NB4 (cell line): ENCODE measurements at regions not wholly inside any gene's neighbourhood (a gene's known extent, or its start where the extent isn't known, plus 50 kb on each side); places are given as distances from the start of the nearest gene placed in this dataset.

Source experiments
- CTCF ChIP-seq: IDR thresholded peaks from one replicate; pipeline ENCODE4 v1.5.1; 2012; ENCODE audit warnings: low read depth, low read length
- POLR2A ChIP-seq: IDR thresholded peaks from 2 replicates; pipeline ENCODE4 v1.6.1; 2011; ENCODE audit warnings: mild to moderate bottlenecking; ENCODE audit not compliant: insufficient read length; ENCODE audit errors: extremely low read depth

GRCh38 chr20:60485012-60485760 is 527.0 kb downstream of the CDH26 start:
- TF ChIP-seq CTCF, result no peak
- TF ChIP-seq POLR2A, result no peak
